Neural cell (in vitro differentiated cells): ENCODE measurements at regions not wholly inside any gene's neighbourhood (a gene's known extent, or its start where the extent isn't known, plus 50 kb on each side); places are given as distances from the start of the nearest gene placed in this dataset.

Experiments used
- H2AFZ ChIP-seq: fragments of 200-600, 300-800 bp; sonication (generic), shearing (Covaris generic); 2 replicates; pipeline ENCODE4 v1.6.0; 2014; ENCODE audit warnings: low read depth, mild to moderate bottlenecking, antibody characterized with exemption, low read length, moderate library complexity
- H3F3A ChIP-seq: fragments of 200-600 bp; shearing (Covaris generic); 2 replicates; pipeline ENCODE4 v1.6.1; 2016; ENCODE audit warnings: mild to moderate bottlenecking, moderate library complexity, mixed read lengths, antibody characterized with exemption, low read length; ENCODE audit not compliant: insufficient read depth, poor library complexity, severe bottlenecking
- H3K27ac ChIP-seq: fragments of 200-600, 300-800 bp; sonication (generic), shearing (Covaris generic); 2 replicates; pipeline ENCODE4 v1.5.1; 2014; ENCODE audit warnings: mild to moderate bottlenecking, low read length, moderate library complexity
- H3K27me3 ChIP-seq: fragments of 300-800, 200-600 bp; sonication (generic), shearing (Covaris generic); 2 replicates; pipeline ENCODE4 v1.6.0; 2014; ENCODE audit warnings: mild to moderate bottlenecking, low read depth, low read length, moderate library complexity; ENCODE audit not compliant: insufficient read depth
- H3K36me3 ChIP-seq: fragments of 300-800, 200-600 bp; sonication (generic), shearing (Covaris generic); 2 replicates; pipeline ENCODE4 v1.5.1; 2014; ENCODE audit warnings: mild to moderate bottlenecking, antibody characterized with exemption, low read length, moderate library complexity; ENCODE audit not compliant: insufficient read depth
- H3K4me2 ChIP-seq: fragments of 300-800, 200-600 bp; sonication (generic), shearing (Covaris generic); 2 replicates; pipeline ENCODE4 v1.6.0; 2014; ENCODE audit warnings: mild to moderate bottlenecking, low read length
- H3K4me3 ChIP-seq: fragments of 300-800, 200-600 bp; sonication (generic), shearing (Covaris generic); 2 replicates; pipeline ENCODE4 v1.5.1; 2014; ENCODE audit warnings: mild to moderate bottlenecking, low read length, moderate library complexity
- H3K79me2 ChIP-seq: fragments of 200-600 bp; shearing (Covaris generic); replicated peaks from 2 replicates; pipeline ENCODE4 v1.6.0; 2014; ENCODE audit warnings: mild to moderate bottlenecking, low read length, moderate library complexity; ENCODE audit not compliant: insufficient read depth
- H3K9ac ChIP-seq: fragments of 300-800, 200-600 bp; sonication (generic), shearing (Covaris generic); 2 replicates; pipeline ENCODE4 v1.6.1; 2016; ENCODE audit warnings: mild to moderate bottlenecking, low read length, mixed read lengths
- H3K9me2 ChIP-seq: fragments of 200-600 bp; shearing (Covaris generic); 2 replicates; pipeline ENCODE4 v1.6.1; 2016; ENCODE audit warnings: mild to moderate bottlenecking, low read length, mixed read lengths; ENCODE audit not compliant: insufficient read depth
- H3K9me3 ChIP-seq: fragments of 200-600, 300-800 bp; sonication (generic), shearing (Covaris generic); 2 replicates; pipeline ENCODE4 v1.6.1; 2016; ENCODE audit warnings: mild to moderate bottlenecking, mixed run types, low read length, moderate library complexity, mixed read lengths
- H4K20me1 ChIP-seq: fragments of 200-600 bp; shearing (Covaris generic); 2 replicates; pipeline ENCODE4 v1.6.1; 2016; ENCODE audit warnings: mild to moderate bottlenecking, mixed run types; ENCODE audit not compliant: insufficient read depth
- EP300 ChIP-seq: fragments of 450-650 bp; conservative IDR thresholded peaks from 2 replicates; pipeline ENCODE4 v1.6.1; 2014; ENCODE audit warnings: antibody characterized with exemption, mild to moderate bottlenecking, moderate library complexity; ENCODE audit not compliant: poor library complexity, severe bottlenecking
- EZH2 ChIP-seq: fragments of 200-600, 300-800 bp; shearing (Covaris generic), sonication (generic); IDR thresholded peaks from 2 replicates; pipeline ENCODE4 v1.6.1; 2014; ENCODE audit warnings: antibody characterized with exemption, low read length, borderline replicate concordance, mild to moderate bottlenecking; ENCODE audit not compliant: insufficient read depth, poor library complexity, severe bottlenecking
- MXI1 ChIP-seq: fragments of 450-650 bp; conservative IDR thresholded peaks from 2 replicates; pipeline ENCODE4 v1.6.1; 2014; ENCODE audit warnings: antibody characterized with exemption, mild to moderate bottlenecking; ENCODE audit not compliant: poor library complexity, severe bottlenecking
- POLR2AphosphoS5 ChIP-seq: IDR thresholded peaks from 2 replicates; pipeline ENCODE4 v1.6.1; 2012
- RAD21 ChIP-seq: fragments of 450-650 bp; conservative IDR thresholded peaks from 2 replicates; pipeline ENCODE4 v1.6.1; 2014; ENCODE audit warnings: antibody characterized with exemption, mild to moderate bottlenecking, moderate library complexity
- SMC3 ChIP-seq: fragments of 450-650 bp; conservative IDR thresholded peaks from 2 replicates; pipeline ENCODE4 v1.6.1; 2014; ENCODE audit warnings: antibody characterized with exemption, mild to moderate bottlenecking, moderate library complexity; ENCODE audit not compliant: poor library complexity
- TAF1 ChIP-seq: IDR thresholded peaks from 2 replicates; pipeline ENCODE4 v1.6.1; 2012; ENCODE audit warnings: low read depth
- TF ChIP-seq, protein P1 (sequence below): IDR thresholded peaks from 2 replicates; pipeline ENCODE4 v1.6.1; 2012; ENCODE audit warnings: borderline replicate concordance
- TF ChIP-seq, protein P2 (sequence below): fragments of 450-650 bp; IDR thresholded peaks from 2 replicates; pipeline ENCODE4 v1.5.1; 2014; ENCODE audit warnings: antibody characterized with exemption, mild to moderate bottlenecking, moderate library complexity; ENCODE audit not compliant: poor library complexity, severe bottlenecking

DNA sequence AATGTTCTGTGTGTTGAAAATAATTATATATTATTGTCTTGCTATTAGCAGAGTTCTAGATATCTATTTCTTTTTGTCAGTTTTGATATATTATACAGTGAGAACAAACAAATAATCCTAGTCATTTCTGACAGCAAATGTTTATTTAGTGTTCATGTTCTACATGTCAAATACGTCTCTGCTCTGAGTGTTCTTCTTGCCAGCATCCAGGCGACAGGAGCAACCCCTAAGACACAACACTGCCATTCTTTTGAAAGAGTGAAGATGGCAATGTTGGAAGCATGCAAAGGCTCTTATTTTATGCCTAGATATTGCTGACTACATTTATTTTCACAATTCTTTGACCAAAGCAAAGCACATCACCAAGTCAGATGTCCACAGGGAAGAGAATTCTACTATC is 1556.6 kb upstream of the TMEFF2 start:
- H3K9me2 ChIP-seq, result no peaks in the 10 kb centered on the region
- no peak overlapping the region for H3K4me2 ChIP-seq
- H2AFZ ChIP-seq, result no peak overlapping the region
- H4K20me1 ChIP-seq, result no peaks in the 10 kb centered on the region
- H3K9ac ChIP-seq, result no peak overlapping the region
- H3K79me2 ChIP-seq, result no peaks in the 10 kb centered on the region
- TF ChIP-seq TAF1 (no peak), MXI1 (no peak), POLR2AphosphoS5 (peak; percentile 61), EP300 (peak; percentile 85), RAD21 (no peak), SMC3 (no peak), EZH2 (no peak)
- TF ChIP-seq, protein P1, sequence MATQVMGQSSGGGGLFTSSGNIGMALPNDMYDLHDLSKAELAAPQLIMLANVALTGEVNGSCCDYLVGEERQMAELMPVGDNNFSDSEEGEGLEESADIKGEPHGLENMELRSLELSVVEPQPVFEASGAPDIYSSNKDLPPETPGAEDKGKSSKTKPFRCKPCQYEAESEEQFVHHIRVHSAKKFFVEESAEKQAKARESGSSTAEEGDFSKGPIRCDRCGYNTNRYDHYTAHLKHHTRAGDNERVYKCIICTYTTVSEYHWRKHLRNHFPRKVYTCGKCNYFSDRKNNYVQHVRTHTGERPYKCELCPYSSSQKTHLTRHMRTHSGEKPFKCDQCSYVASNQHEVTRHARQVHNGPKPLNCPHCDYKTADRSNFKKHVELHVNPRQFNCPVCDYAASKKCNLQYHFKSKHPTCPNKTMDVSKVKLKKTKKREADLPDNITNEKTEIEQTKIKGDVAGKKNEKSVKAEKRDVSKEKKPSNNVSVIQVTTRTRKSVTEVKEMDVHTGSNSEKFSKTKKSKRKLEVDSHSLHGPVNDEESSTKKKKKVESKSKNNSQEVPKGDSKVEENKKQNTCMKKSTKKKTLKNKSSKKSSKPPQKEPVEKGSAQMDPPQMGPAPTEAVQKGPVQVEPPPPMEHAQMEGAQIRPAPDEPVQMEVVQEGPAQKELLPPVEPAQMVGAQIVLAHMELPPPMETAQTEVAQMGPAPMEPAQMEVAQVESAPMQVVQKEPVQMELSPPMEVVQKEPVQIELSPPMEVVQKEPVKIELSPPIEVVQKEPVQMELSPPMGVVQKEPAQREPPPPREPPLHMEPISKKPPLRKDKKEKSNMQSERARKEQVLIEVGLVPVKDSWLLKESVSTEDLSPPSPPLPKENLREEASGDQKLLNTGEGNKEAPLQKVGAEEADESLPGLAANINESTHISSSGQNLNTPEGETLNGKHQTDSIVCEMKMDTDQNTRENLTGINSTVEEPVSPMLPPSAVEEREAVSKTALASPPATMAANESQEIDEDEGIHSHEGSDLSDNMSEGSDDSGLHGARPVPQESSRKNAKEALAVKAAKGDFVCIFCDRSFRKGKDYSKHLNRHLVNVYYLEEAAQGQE, result no peak
- TF ChIP-seq, protein P2, sequence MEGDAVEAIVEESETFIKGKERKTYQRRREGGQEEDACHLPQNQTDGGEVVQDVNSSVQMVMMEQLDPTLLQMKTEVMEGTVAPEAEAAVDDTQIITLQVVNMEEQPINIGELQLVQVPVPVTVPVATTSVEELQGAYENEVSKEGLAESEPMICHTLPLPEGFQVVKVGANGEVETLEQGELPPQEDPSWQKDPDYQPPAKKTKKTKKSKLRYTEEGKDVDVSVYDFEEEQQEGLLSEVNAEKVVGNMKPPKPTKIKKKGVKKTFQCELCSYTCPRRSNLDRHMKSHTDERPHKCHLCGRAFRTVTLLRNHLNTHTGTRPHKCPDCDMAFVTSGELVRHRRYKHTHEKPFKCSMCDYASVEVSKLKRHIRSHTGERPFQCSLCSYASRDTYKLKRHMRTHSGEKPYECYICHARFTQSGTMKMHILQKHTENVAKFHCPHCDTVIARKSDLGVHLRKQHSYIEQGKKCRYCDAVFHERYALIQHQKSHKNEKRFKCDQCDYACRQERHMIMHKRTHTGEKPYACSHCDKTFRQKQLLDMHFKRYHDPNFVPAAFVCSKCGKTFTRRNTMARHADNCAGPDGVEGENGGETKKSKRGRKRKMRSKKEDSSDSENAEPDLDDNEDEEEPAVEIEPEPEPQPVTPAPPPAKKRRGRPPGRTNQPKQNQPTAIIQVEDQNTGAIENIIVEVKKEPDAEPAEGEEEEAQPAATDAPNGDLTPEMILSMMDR, result no peak
- no peaks in the 10 kb centered on the region for H3K27me3 ChIP-seq
- no peaks in the 10 kb centered on the region for H3F3A ChIP-seq
- no peak overlapping the region for H3K4me3 ChIP-seq
- H3K36me3 ChIP-seq, result no peaks in the 10 kb centered on the region
- H3K9me3 ChIP-seq, result no peaks in the 10 kb centered on the region
- no peak overlapping the region for H3K27ac ChIP-seq

DNA sequence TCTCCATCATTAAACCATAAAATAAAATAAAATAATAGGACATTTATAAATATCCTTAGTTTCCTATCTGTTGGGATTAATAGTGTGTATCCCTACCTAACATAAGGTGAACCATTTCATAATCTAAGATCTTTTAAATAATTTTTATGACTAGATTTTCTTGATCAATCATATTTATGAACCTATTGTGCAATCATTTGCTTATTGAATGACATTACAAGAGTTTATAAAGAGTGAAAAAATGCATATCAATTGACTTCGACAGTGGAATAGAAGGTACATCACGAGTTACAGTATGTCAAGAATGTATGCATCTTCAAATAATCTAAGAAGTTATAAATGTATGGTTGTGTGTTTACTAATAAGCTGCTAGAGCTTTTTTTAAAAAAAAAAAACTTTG is 1554.8 kb upstream of the TMEFF2 start:
- no peak overlapping the region for H3K4me3 ChIP-seq
- no peaks in the 10 kb centered on the region for H3K9me3 ChIP-seq
- no peaks in the 10 kb centered on the region for H4K20me1 ChIP-seq
- no peak overlapping the region for H3K9ac ChIP-seq
- H3K4me2 ChIP-seq, result no peak overlapping the region
- H3K79me2 ChIP-seq, result no peaks in the 10 kb centered on the region
- no peak overlapping the region for H3K27ac ChIP-seq
- H3F3A ChIP-seq, result no peaks in the 10 kb centered on the region
- TF ChIP-seq RAD21 (no peak), TAF1 (no peak), SMC3 (no peak), POLR2AphosphoS5 (no peak), MXI1 (no peak), EZH2 (no peak), EP300 (no peak)
- TF ChIP-seq, protein P1, result no peak
- TF ChIP-seq, protein P2, result no peak
- no peak overlapping the region for H2AFZ ChIP-seq
- H3K27me3 ChIP-seq, result no peaks in the 10 kb centered on the region
- H3K36me3 ChIP-seq, result no peaks in the 10 kb centered on the region
- no peaks in the 10 kb centered on the region for H3K9me2 ChIP-seq
